NCI-H1436 (cell line): ENCODE measurements at regions not wholly inside any gene's neighbourhood (a gene's known extent, or its start where the extent isn't known, plus 50 kb on each side); places are given as distances from the start of the nearest gene placed in this dataset.

ENCODE experiments used
- DNase-seq: peaks from one replicate; lab custom pipeline; 2025; lab: John Stamatoyannopoulos, UW

- DNase-seq = no peak
Measured at GRCh38 chr20:8935878-8936277, 133.0 kb upstream of the PLCB4 start.

GRCh38 chr20:8938532-8938931, 130.4 kb upstream of the PLCB4 start:
- no peak for DNase-seq

GRCh38 chr20:8940326-8940725, 128.6 kb upstream of the PLCB4 start:
- DNase-seq = no peak

- DNase-seq = no peak
Measured at GRCh38 chr20:8943631-8944030, 125.3 kb upstream of the PLCB4 start.

- DNase-seq = no peak
Measured at GRCh38 chr20:8946036-8946940, 122.6 kb upstream of the PLCB4 start.

GRCh38 chr20:8948442-8949020, 120.4 kb upstream of the PLCB4 start:
- no peak for DNase-seq

GRCh38 chr20:8951164-8951563, 117.7 kb upstream of the PLCB4 start:
- no peak for DNase-seq

GRCh38 chr20:8952721-8953120, 116.2 kb upstream of the PLCB4 start:
- DNase-seq = peak; percentile 75

- DNase-seq = no peak
Measured at GRCh38 chr20:8953300-8953699, 115.6 kb upstream of the PLCB4 start.

GRCh38 chr20:8960241-8960640, 108.6 kb upstream of the PLCB4 start:
- no peak for DNase-seq

GRCh38 chr20:8963330-8963729, 105.6 kb upstream of the PLCB4 start:
- no peak for DNase-seq

- no peak for DNase-seq
Measured at GRCh38 chr20:8964959-8965562, 103.8 kb upstream of the PLCB4 start.

- no peak for DNase-seq
Measured at GRCh38 chr20:8967641-8968245, 101.1 kb upstream of the PLCB4 start.

- no peak for DNase-seq
Measured at GRCh38 chr20:8969146-8969583, 99.7 kb upstream of the PLCB4 start.

GRCh38 chr20:8971669-8972316, 97.1 kb upstream of the PLCB4 start:
- DNase-seq = no peak

GRCh38 chr20:8972963-8973705, 95.8 kb upstream of the PLCB4 start:
- no peak for DNase-seq

- no peak for DNase-seq
Measured at GRCh38 chr20:8974009-8974708, 94.7 kb upstream of the PLCB4 start.

- no peak for DNase-seq
Measured at GRCh38 chr20:8981482-8981881, 87.4 kb upstream of the PLCB4 start.

GRCh38 chr20:8983478-8984345, 85.2 kb upstream of the PLCB4 start:
- no peak for DNase-seq

GRCh38 chr20:8986631-8987030, 82.3 kb upstream of the PLCB4 start:
- DNase-seq = no peak
